22Rv1 (cell line): ENCODE measurements at regions not wholly inside any gene's neighbourhood (a gene's known extent, or its start where the extent isn't known, plus 50 kb on each side); places are given as distances from the start of the nearest gene placed in this dataset.
"Not testable (repeated sequence)": the region's sequence is repeated elsewhere in the genome, so short reads cannot be mapped to it uniquely, and the experiment has no call there.

Experiments
- H3K27ac ChIP-seq: fragments of 450-650 bp; 2 replicates; pipeline ENCODE4 v1.5.1; 2017
- CTCF ChIP-seq: fragments of 450-650 bp; IDR thresholded peaks from 2 replicates; pipeline ENCODE4 v1.5.1; 2017; ENCODE audit warnings: mild to moderate bottlenecking
- ZFX ChIP-seq: fragments of 450-650 bp; IDR thresholded peaks from 2 replicates; pipeline ENCODE4 v1.6.1; 2017; ENCODE audit warnings: antibody characterized with exemption, borderline replicate concordance

DNA sequence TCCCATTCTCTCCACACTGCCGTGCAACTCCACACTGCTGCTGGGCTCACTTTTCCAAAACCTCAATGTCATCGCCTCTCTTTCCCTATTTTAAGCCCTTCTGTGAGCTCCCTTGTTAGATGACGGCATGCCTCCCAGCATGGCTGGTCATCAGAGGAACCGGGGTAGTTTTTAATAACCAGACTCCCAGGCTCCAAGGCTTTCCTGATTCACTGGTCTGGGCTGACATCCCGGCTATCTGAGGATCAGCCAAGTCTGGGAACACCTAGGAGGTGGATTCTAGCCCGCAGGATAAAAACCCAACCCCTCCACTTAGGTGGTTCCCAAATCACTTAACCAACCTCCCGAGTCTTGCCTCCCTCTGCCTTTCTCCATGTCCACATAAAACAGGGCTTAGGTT is 295.4 kb upstream of the FZD8 start:
- H3K27ac ChIP-seq = no peak overlapping the region
- TF ChIP-seq CTCF (no peak), ZFX (no peak)

- TF ChIP-seq ZFX = no peak
- TF ChIP-seq CTCF = no peak
- H3K27ac ChIP-seq = no peak overlapping the region
Measured at GRCh38 chr10:35934642-35934995, 292.5 kb upstream of the FZD8 start.

GRCh38 chr10:35933940-35934641 is 292.0 kb upstream of the FZD8 start:
- TF ChIP-seq CTCF = no peak
- no peak overlapping the region for H3K27ac ChIP-seq

DNA sequence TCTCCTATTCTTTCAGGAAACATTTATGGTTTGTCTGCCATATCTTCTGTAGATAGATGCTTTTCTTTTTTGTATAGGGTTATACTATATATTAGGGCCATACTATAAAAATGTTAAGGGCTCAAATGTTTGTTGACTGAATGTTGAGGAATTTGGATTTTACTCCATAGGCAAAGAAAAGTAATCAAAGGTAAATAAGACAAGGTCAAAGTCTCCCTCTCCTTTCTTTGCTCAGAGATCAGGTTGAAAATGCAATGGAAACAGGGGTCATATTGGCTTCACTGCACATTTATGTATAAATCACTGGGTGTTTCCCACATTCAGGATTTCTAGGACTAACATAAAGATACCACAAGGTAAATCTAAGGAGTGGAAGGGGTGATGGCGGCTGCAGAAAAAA is 291.4 kb upstream of the FZD8 start:
- TF ChIP-seq ZFX (no peak), CTCF (no peak)
- no peak overlapping the region for H3K27ac ChIP-seq

DNA sequence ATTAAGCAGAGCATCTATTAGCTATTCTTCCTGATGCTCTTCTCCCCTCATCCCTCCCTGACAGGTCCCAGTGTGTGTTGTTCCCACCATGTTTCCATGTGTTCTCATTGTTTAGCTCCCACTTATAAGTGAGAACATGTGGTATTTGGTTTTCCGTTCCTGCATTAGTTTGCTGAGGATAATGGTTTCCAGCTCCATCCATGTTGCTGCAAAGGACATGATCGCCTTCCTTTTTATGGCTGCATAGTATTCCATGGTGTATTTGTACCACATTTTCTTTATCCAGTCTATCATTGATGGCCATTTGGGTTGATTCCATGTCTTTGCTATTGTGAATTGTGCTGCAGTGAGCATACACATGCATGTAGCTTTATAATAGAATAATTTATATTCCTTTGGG is 287.9 kb upstream of the FZD8 start:
- not testable (repeated sequence) for H3K27ac ChIP-seq

DNA sequence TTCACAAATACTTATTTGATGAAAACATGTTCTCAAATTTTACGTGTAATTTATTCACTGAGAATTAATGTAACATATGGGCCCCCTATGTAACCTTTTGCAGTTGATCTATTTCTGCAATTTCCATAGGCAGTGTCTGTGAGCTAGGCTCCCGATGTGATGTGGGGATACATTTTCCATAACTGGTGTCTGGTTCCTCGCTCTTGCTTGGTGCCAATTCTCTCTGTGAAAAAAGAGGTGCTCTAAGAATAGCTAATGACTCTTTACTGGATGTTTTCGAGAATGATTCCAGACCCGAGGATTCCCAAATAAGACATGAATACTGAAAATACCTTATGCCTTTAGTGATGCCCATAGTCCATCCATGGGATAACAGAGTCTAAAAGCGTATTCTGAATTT is 286.7 kb upstream of the FZD8 start:
- TF ChIP-seq CTCF (no peak), ZFX (no peak)
- no peak overlapping the region for H3K27ac ChIP-seq

DNA sequence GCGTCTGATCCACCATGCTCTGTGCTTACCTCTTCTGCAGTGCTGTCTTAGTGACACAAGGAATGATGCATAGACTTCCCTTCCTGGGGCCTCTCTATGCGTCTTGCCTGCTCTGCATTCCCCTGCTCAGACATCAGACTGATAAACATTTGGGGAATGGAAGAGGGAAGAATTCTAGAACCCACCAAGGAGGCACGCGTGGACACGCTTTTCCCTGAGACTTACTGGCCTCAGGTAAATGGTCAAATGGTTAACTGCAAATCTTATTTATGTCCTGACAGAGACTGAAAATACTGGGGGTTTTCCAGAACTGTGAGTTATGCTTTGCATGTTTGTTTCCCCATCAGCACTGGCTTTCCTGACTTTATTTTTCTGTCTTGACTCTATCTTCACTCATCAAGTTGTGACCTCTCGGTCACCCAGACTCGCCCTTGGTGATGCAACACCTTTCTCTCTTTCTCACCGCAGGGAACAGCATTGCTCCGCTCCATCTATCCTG is 285.9 kb upstream of the FZD8 start:
- TF ChIP-seq ZFX (no peak), CTCF (no peak)
- H3K27ac ChIP-seq = no peak overlapping the region

DNA sequence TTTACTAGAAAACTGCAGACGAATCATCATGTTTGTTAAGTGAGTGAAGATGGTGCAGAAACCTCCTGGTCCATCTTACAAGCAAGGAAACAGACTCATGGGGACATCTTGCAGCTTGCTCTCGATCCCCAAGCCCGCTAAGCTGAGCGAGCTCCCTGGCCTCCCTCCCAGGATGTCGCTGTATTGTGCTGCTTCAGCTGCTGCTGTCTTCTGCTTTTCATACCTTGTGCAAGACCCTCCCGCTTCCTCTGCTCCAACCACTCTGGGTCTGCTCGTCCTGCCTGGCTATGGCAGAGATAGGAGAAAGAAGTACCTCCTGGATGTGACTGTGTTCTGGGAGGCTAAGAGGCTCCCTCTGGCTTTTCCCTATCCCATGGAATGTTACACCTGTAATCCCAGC is 285.2 kb upstream of the FZD8 start:
- H3K27ac ChIP-seq = no peak overlapping the region
- TF ChIP-seq CTCF (no peak), ZFX (no peak)
